NB4 (cell line): ENCODE measurements at regions not wholly inside any gene's neighbourhood (a gene's known extent, or its start where the extent isn't known, plus 50 kb on each side); places are given as distances from the start of the nearest gene placed in this dataset.

Experiments used
- TF ChIP-seq, protein P1 (sequence below): IDR thresholded peaks from one replicate; pipeline ENCODE4 v1.5.1; 2012; ENCODE audit warnings: low read depth, low read length
- TF ChIP-seq, protein P2 (sequence below): IDR thresholded peaks from 2 replicates; pipeline ENCODE4 v1.6.1; 2011; ENCODE audit warnings: low read depth, low read length

DNA sequence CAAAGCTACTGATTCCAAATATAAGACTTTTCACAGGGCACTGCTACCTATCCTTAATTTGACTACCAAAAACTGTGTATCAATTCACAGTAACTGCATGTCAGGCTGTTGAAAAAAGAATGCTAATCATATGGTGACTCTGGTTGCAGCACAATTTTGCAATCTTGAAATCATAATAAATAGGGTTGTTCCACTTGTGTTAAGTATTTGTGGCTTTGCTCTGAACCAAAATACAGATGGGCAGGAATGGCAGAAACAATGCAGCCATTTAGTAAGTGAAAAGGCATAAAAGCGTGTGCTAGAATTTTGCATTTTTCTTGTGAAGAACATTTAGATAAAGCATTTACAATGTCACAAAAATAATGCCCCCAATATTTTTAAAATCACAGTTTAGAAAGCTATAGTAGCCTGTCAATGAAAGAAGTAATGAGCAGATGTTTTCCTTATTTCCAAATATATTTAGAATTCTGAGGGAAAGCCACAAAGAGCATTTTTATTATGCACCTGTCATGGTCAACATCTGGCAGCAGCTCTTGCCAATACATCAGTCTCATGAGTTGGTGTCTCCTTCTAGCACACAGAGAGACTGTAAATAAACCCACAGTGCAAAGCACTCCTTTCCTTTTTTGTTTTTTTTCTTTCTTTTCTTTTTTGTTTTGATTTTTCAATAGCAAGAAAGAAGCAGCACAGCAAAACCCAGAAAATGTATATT lies 54.8 kb upstream of the PAM start:
- TF ChIP-seq, protein P1, sequence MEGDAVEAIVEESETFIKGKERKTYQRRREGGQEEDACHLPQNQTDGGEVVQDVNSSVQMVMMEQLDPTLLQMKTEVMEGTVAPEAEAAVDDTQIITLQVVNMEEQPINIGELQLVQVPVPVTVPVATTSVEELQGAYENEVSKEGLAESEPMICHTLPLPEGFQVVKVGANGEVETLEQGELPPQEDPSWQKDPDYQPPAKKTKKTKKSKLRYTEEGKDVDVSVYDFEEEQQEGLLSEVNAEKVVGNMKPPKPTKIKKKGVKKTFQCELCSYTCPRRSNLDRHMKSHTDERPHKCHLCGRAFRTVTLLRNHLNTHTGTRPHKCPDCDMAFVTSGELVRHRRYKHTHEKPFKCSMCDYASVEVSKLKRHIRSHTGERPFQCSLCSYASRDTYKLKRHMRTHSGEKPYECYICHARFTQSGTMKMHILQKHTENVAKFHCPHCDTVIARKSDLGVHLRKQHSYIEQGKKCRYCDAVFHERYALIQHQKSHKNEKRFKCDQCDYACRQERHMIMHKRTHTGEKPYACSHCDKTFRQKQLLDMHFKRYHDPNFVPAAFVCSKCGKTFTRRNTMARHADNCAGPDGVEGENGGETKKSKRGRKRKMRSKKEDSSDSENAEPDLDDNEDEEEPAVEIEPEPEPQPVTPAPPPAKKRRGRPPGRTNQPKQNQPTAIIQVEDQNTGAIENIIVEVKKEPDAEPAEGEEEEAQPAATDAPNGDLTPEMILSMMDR: no peak
- TF ChIP-seq, protein P2, sequence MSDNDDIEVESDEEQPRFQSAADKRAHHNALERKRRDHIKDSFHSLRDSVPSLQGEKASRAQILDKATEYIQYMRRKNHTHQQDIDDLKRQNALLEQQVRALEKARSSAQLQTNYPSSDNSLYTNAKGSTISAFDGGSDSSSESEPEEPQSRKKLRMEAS: no peak
